A673 (cell line): ENCODE measurements at regions not wholly inside any gene's neighbourhood (a gene's known extent, or its start where the extent isn't known, plus 50 kb on each side); places are given as distances from the start of the nearest gene placed in this dataset.
A peak's percentile ranks its signal among the peaks of the same experiment; 100 is the strongest.

ENCODE experiments used
- EZH2 ChIP-seq: fragments of 200-600 bp; sonication (generic); IDR thresholded peaks from 2 replicates; pipeline ENCODE4 v1.6.1; 2017; ENCODE audit warnings: borderline replicate concordance, low read depth, mild to moderate bottlenecking, mixed read lengths, antibody characterized with exemption, low read length; ENCODE audit not compliant: poor library complexity, severe bottlenecking
- TF ChIP-seq, protein P1 (sequence below): fragments of 300-800, 200-600 bp; sonication (generic); conservative IDR thresholded peaks from 2 replicates; pipeline ENCODE4 v1.5.1; 2017; ENCODE audit warnings: low read depth, mild to moderate bottlenecking, antibody characterized with exemption, low read length, moderate library complexity, mixed read lengths

DNA sequence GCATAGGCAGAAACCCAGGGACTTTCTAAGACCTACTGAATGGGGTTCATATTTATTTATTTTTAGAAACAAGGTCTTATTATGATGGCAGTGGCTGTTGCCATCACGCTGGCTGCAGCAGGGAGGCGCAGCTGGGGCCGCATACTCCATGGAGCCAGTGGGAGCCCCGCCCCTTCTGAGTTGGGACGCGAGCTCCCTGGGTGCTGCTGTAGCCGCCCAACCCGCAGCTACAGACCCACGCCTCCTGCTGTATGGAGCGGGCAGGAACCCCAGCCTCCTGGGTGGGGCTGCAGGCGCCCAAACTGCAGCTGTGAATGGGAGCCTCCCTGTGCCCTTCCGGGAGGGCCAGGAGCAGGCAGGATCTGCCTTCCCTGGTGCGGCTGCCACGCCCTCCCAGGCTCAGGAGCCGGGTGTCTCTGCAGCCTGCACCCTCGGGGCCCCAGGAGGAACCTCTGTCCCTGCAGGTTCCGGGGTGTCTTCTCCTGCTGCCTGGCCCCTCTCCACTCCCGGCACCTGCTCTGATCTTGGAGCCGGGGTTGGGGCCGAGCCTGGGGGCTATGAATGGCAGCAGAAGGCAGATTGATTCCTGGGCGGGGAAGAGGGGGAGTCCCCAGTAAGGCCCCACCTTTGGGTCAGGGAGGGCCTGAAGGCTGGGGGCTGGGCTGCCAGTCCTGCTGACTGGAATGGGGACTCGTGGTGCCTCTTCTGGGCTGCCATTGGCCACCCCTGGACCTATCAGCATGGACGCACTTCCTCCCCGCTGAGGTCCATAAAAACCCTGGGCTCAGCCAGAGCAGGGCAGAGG lies 66.5 kb upstream of the LRRN2 start:
- TF ChIP-seq, protein P1, sequence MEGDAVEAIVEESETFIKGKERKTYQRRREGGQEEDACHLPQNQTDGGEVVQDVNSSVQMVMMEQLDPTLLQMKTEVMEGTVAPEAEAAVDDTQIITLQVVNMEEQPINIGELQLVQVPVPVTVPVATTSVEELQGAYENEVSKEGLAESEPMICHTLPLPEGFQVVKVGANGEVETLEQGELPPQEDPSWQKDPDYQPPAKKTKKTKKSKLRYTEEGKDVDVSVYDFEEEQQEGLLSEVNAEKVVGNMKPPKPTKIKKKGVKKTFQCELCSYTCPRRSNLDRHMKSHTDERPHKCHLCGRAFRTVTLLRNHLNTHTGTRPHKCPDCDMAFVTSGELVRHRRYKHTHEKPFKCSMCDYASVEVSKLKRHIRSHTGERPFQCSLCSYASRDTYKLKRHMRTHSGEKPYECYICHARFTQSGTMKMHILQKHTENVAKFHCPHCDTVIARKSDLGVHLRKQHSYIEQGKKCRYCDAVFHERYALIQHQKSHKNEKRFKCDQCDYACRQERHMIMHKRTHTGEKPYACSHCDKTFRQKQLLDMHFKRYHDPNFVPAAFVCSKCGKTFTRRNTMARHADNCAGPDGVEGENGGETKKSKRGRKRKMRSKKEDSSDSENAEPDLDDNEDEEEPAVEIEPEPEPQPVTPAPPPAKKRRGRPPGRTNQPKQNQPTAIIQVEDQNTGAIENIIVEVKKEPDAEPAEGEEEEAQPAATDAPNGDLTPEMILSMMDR = peak; percentile 40
- no peak for TF ChIP-seq EZH2
